NCI-H2196 treated with DMSO at 0.1 percent for 48 hours (cell line): ENCODE measurements at regions not wholly inside any gene's neighbourhood (a gene's known extent, or its start where the extent isn't known, plus 50 kb on each side); places are given as distances from the start of the nearest gene placed in this dataset.

ENCODE experiments used
- DNase-seq: peaks from one replicate; lab custom pipeline; 2025; ENCODE audit not compliant: unreplicated experiment; lab: John Stamatoyannopoulos, UW

DNA sequence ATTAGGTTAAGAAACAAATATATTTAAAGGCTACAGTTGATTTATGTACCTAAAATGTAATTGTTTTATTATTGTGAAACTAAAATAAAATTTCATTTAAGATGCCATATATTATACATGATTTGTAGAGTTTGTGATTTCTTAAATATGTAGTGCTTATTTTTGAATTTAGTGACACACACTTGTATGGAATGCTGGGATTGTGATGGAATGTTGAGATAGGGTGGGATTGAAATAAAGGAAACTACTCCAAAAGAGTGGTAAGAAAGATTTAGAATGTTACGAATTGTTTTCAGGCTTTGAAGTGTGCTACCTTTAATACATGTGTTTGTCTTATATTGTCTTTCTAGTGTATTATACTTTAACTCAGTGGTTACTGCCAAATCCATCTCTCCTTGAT is 330.3 kb upstream of the PITX2 start:
- DNase-seq = no peak

DNA sequence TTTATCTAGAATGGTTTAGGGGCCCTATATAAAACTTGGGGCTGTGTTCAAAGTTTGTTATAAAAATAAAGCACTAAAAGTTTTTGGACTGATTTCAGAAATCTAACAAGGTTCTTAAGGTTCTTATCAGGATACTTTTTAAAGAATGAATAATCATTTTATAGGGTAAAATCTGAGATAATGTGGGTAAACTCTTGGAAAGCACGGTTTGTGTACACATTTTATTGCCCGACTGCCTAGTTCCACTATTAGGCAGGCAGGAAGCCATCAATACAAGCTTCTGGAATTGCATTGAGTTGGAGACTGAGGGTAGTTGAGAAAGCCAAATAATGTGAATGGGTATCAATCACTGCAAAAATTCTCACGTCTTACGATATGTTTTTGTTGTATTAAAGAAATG is 331.0 kb upstream of the PITX2 start:
- DNase-seq = no peak

DNA sequence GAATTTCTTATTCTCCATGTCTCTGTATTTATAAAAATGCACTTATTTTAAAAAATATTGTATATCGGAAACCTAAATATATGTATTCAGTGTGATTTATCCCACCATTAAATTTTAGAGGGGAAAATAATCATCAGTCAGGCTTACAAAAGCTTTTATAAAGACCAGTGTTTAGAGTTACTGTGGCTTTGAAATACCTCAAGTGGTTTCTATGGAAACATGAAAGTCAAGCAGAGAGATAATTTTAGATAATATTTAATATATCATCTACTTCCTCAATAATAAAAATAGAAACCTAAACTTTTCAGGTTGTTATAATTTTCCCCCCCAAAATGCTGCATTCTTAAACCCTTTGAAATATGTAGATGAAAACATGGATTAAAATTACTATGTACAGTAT is 332.9 kb upstream of the PITX2 start:
- no peak for DNase-seq

DNA sequence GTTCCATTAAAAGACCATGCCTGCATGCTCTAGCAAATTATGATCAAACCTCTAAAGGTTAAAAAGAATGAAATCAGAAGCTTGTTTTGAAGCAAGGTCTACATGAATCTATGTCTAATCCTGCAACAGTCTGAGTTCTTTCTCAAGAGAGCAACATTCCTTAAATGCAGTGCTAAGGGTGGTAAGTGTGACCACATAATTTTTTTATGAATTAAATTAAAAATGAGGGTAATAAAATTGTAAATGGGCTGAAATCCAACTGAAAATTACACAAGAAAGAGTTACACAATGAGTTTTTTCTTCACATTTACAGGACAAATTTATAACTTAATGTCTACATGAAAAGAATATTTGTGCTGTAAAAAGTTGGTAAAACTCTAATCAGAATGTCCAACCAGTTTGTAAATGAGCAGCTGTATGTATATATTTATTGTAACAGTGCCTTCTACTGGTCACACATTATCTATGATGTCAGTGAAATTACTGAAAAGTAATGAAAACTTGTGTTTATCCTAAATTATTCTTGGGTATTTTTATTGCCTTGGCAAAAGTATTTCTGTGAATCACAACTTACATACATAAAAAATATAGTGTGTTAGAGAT is 336.3 kb upstream of the PITX2 start:
- no peak for DNase-seq

DNA sequence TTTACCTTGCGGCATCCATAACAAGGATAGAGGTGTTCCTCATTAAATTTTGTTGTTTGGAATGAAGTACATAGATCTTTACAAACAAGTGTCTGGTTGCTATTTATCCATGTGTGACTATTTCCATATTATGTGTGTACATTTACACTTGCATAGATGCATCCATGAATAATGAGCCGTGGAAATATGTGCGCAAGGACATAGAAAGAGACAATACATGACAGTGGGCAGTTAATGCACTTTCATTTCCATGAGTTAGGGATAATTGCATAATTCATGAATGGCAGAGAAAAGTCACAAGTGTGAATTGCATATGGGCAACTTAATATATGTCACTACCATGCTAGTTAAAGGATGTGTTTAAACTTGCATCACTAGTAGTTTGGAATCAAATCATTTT is 338.2 kb upstream of the PITX2 start:
- DNase-seq = no peak

DNA sequence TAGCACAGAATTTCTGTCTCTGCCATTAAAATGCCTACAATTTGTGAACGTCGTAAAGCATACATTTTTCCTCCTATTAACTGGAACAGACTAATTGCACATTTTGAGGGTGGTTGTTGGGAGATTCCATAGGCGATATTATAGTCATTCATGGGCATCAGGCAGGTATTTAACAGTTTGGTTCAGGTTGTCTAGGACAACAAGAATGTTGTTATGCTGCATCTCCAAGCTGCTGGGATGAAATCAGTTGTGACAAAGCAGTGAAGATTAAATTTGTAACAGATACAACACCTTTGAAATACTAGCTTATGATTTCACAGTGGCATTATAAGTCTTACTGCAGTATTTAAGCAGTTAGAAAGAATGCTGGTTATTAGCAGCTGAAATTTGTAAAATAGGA is 339.7 kb upstream of the PITX2 start:
- DNase-seq = no peak

DNA sequence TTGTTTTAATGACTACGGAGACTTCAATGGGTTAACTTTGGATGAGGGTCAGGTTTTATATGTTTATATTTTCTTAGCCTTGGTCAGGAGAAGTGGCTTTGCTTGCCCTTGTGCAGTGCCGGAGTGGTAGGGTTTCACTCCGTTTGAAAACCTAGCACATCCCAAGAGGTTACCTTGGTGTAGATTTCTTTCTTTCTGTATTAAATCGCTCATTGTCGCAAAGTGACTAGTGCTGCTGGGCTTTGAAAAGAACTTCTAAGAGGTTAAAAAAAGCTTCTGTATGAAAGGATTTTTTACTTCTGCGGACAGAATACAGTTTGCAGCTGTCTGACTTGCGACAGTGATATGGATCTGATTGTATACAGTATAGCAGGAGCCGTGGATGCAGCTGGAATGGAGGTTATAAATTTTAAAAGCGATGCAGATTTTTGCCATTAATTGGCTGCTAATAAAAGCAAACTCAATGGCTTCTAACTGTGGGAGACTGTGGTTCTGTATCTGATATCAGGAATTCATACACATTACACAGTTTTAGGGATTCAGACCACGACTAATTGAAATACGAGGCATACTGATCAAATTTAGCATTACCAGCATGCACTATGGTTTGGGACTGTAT is 340.9 kb upstream of the PITX2 start:
- no peak for DNase-seq

DNA sequence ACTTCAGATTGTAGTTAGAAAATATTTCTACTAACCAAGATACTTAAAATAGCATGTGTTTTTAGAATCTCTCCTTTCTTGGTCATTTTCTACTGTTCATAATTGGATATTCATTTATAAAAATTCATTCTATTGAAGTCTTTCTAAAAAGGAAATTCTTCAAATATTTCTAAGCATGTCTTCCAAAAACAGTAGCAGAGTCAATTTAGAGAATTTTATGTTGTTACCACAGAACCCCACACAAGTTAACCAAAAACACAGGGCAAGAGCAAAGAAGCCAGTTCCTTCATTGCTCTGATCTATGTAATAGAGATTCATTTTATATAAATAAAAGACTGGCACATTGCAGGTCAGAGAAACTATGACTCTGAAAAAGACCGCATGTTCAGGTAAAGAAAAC is 345.1 kb upstream of the PITX2 start:
- no peak for DNase-seq

DNA sequence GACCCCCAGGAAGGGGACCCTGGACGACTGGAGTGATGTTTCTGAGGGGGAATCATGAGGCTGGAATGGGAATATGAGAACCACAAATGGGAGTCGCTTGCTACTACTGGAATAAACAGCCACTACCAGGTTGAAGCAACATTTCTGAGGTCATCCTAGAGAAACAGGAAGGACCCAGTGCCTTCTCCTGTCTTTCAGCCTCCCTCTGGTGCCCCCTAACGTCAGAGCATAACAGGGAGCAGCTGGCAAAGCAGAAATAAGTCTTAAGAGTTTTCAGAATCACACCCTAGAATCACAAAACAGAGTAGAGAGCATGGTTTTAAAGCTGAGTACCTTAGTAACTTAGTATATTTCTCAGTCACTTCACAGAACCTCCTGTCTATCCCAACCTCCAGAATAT is 347.8 kb upstream of the PITX2 start:
- no peak for DNase-seq

DNA sequence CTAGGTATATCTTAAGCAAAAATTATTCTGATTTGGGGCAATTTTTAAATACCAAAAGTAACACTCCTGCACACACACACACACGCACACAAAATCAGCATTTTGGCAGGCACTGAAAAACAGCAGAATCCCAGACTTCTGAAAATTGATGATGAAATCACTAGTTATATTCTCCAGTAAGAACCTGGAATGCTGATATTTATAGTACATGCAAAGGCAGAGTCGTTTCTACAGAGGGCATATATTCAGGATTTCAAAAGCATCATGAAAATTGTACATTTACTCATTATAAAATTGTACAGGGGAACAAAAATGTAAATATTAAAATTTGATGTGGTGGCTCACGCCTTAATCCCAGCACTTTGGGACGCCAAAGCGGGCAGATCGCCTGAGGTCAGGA is 352.5 kb upstream of the PITX2 start:
- DNase-seq = no peak

DNA sequence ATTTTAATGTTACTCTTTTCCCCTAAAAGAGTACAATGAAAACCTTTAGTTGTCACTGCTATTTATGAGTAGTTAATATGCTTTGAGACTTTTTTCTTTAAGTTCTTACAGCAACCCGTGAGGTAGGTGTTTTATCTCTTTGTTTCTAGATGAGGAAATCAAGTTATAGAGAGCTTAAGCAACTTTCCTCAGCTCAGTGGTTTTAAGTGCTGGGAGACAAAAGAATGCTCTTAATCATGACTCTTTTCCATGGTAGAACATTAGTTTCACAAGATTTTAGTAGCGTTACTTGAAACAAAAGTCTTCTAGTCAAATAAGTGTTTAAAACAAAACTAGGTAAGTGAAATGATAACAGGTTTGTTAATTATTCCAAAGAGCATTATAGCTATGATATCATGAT is 354.7 kb upstream of the PITX2 start:
- no peak for DNase-seq

DNA sequence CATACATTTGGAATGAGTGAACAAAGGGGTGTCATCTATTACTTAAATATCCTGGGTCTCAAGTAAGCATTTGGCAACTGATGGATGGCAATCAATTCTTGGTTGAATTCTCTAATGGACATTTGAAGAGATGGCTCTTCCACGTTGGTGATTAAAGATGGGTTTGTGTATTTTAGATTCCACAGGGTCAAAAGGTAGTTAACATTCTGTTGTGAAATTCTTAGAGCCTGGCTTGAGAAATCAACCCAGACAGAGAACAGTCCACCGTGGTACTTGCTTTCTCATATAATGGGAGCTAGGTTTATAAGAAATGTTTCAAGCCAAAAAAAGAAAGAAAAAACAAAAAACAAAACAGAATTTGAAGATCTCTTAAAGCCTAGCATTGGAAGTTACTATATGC is 355.9 kb upstream of the PITX2 start:
- DNase-seq = no peak

DNA sequence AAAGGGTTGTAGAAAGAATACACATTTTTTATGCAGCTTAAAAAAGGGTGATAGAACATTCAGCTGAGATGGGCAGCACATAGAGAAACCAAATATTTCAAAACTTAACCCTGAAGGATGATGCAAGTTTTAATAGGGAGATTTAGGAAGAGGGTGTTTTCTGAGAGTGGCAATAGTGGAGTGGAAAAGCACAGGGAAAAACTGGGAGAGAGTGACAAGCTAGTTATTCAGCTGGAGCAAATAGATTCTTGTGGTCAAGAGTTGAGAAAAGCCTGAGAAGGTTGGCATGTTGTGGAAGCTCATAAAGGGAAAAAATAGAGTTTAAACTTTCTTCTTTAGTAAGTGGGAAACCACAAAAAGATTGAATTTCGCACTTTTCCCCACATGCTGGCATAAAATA is 359.6 kb upstream of the PITX2 start:
- DNase-seq = no peak

DNA sequence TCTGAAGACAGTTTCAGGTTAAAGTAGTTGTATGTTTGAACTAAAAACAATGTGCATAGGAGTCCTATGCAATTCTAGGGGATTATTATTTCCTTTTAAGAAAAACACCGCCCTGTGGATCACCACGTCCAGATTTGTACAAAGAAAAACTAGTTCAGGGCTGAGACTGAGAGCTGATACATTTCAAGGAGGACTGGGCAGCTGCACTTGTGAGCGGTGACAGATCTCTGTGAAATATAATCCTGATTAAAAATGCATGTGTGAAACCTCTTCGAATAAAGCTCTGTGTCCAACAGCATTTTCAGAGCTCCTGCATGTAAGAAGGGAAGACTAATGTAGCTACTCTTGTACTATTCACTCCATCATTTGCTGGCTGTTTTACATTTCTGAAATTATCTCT is 365.8 kb upstream of the PITX2 start:
- no peak for DNase-seq

DNA sequence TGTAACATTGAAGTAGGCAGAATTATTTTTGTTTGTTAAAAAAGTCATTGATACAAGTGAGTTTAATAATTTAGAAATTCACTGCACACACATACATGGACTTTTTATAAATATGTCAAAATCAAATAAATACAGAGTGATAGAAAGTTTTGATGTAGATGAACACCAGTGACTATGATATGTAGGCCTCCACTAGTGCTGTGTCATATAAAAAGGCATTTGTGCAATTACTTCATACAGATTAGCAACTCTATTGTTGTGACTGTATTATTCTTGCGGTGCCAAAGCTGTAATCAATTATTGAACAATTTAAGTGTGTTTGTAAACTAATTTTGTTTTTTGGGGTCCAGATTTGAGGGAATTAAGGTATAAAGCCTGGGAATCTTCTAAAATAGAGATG is 366.2 kb upstream of the PITX2 start:
- DNase-seq = no peak

DNA sequence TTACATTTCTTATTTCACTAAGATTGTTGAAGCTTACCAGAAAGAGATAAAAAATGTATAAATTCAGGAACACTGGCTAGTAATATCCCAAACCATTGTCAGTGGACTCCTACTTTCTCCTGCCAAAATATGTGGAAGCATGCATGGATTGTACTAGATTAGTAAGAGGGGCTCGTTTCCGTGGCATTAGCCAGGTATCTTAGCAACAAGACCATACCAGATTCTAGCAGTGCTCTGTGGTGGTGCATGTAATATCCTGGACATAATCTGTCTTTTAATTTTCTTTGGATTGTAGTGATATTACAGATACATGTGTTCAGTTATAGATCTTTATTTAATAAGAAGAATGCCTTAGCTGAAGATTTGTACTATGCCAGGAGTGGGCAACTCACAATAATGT is 371.9 kb upstream of the PITX2 start:
- no peak for DNase-seq

DNA sequence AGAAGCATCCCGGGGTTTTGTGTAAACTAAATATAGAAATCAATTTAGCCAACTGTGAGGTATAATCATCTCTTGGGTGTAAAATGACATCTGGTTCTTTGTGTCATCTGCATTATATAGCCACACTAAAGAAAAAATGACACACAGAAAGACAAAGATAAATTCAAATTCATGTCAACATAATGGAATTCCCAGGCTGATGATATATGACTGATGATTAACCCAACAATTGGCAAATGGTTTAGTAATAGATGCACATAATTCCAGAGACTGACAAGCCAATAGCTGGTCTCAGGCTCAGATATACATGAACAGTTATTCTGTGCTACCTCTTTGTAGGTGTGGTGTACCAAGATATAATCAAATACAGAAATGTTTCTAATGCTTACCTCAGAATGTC is 375.4 kb upstream of the PITX2 start:
- no peak for DNase-seq

DNA sequence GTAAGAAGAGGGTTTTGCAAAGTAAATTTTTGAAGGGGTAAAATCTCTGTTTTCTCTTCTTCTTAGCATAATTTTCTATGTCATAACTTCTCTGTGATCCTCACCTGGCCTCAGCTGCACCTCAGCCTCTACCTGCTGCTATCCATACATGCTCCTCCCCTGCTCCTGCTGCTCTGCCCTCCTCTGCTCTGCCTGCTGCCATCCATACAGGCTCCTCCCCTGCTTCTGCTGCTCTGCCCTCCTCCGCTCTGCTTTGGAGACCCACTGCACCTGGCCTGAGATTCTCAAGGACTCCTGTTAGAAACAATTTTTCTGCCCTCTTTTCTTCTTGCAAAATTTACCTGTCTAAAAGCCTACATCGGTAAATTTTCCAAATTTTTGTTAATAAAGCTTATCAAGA is 388.6 kb upstream of the PITX2 start:
- DNase-seq = no peak

DNA sequence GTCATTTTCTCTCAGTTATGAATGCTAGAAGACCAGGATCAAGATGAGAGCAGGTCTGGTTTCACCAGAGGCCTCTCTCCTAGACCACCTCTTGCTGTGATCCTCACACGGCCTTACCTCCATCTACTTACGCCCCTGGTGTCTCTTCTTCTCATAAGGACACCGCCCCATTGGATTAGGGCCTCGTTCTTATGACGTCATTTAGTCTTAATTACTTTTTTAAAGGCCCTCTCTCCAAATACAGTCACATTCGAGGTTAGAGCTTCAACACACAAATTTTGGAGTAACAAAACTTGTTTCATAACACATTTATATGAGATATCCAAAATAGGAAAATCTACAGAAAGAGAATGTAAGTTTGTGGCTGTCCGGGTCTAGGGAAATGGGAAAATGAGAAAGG is 391.0 kb upstream of the PITX2 start:
- DNase-seq = no peak

DNA sequence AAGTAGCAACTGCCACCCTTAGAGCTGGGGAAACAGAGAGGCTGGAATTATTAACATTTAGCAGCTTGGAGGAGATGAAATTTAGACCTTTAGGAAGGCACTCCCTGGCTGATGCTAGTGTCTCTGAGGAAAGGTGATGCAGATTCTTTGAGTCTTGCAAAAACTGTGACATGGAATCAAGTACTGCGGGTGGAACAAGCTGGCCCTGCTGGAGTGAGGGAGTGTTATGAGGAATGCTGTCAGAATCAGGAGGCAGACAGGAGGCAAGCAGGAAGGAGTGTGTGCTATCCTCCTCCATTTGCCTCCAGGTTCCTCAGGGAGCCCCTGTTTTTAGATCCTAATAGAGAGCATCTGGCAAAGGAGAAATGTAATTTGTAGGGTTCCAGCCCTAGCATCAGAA is 391.7 kb upstream of the PITX2 start:
- DNase-seq = no peak

DNA sequence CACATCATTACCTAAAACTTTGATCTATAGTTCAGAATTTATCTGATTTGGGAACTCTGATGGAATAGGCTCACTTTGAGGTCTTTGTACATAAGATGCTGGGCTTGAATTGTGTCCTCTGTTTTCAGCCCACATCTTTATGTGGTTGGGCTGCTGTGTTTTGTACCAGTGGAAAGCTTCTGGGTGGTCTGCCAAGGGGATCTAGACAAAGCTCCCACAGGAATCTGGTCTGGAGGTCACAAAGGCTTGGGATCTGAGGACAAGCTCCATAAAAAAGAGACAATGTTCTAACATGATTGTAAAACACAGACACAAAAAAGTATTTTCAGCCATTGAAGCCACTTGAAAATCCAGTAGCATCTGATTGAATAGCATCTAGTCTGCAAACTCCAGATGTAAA is 393.5 kb upstream of the PITX2 start:
- DNase-seq = no peak

DNA sequence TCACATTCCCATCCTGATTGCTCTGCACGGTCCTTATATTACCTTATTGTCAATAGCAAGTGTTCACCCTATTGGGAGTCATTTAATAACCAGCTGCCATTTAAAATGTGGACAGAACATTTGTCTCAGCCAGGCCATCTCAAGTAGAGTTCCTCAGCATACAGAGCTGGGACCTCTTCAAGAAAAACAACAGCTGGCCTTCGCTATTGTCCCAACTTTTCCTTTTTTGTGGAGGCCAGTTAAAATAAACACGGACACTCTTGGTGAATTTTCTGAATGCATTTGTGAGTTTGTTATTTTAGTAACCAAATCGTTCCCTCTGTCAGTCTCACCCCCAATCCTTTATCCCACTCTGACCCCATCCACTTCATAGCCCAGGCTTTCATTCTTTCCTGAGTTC is 395.3 kb upstream of the PITX2 start:
- no peak for DNase-seq

DNA sequence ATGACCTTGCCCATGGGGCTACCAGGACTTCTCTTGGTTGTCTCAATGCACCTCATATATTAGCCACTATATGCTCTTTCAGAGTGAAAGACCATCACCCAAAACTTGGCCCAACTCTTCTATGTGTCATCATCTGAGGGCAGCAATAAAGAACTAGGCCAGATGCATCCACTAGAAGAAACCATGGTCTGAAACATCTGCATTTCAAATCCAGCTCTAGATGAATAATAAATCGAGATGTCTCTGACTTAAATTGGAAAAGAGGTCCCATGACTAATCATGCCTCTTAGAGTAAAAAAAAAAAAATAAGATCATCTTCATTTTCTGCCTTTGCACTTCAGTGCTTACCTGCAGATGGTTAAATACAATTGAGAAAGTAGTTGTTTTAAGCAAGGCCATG is 397.6 kb upstream of the PITX2 start:
- DNase-seq = no peak

DNA sequence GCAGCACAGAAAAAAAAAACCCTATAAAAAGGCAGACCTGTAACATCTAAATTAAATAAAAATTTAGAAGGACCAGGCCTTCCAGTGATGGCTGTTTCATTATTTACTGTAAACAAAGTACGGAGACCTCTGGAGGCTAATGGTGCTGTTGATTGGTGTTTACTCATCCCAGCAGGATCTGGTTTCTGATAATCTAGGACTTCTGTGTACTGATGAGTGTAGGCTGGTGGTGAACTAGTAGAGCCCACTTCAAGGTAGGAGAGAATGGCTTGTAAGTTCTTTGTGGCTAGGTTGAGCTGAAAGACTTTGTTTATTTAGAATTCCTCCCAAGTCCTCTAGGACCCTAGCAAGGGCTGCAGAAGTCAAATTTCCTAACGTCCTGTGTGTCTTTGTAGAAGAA is 398.1 kb upstream of the PITX2 start:
- DNase-seq = no peak
